Adrenal gland (tissue), 5 donors: ENCODE measurements at regions not wholly inside any gene's neighbourhood (a gene's known extent, or its start where the extent isn't known, plus 50 kb on each side); places are given as distances from the start of the nearest gene placed in this dataset.

Experiments
- CTCF ChIP-seq, 6 experiments: fragments of 450-650 bp in 4 of 6; fragments of 200-600 bp in 2 of 6; sonication (generic) in 1 of 6; IDR thresholded peaks; 1 replicate in 5 of 6; 2 replicates in 1 of 6; pipeline versions ENCODE4 v1.5.1 to v1.8.0; 2016 to 2021; ENCODE audit warnings: antibody characterized with exemption in 6 of 6, mild to moderate bottlenecking in 2 of 6, moderate library complexity in 1 of 6
- POLR2A ChIP-seq, 2 donors: fragments of 450-650 bp; IDR thresholded peaks; one replicate each; pipeline ENCODE4 v1.6.1; 2017; ENCODE audit warnings: antibody characterized with exemption in 2 of 2, mild to moderate bottlenecking in 2 of 2, moderate library complexity in 1 of 2
- donor health status: DM: no; HTN: no; CAD: no.

DNA sequence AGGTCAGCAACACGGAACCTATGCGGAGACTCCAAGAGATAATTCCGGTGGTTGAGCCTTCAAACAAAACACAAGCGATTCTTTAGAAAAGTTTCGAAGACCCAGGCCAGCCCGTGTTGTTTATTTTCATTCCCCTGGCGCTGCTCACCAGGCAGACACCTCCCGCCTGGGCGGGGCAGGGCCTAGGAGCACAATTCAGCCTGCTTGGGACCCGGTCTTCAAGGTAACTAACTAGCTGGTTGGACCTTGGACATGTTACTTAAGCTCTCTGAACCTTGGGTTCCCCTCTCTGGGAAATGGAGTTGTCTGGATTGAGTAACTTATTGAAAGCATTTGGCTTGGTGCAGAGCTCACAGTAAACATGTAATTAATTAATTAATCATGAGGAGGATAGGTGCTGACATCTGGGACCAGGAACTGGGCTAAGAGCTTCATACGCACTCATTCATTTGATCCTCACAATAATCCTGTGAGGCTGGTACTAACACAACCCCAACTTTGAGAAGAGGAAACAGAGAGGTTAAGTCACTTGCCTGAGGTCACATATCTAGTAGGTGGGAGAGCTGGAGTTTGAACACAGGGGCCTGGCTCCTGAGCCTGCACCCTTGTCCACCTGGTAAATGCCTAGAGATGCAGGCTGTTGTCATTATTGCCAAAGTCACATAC lies 125.3 kb upstream of the SMURF2 start:
- TF ChIP-seq CTCF (IDR thresholded peaks at IDR 0.05) (no peak), POLR2A (IDR thresholded peaks at IDR 0.05) (no peak)
